ENCODE measurements at regions not wholly inside any gene's neighbourhood (a gene's known extent, or its start where the extent isn't known, plus 50 kb on each side); places are given as distances from the start of the nearest gene placed in this dataset.

GRCh38 chr9:7432989-7433388 lies 366.6 kb downstream of the DMAC1 start:
- Histone ChIP-seq H4K20me1 (replicated peaks in 1 of 2; ENCODE audit: control insufficient read depth in 1 of 2, insufficient read depth in 2 of 2, low read length in 2 of 2) (no peaks in the 10 kb centered on the region), H4K8ac (ENCODE audit: extremely low read depth, insufficient read depth, low read length) (no peak overlapping the region), H3K4ac (replicated peaks; ENCODE audit: insufficient read length, low read depth, low read length) (no peak overlapping the region), H3K18ac (ENCODE audit: extremely low read depth, low read length) (no peak overlapping the region), H2BK15ac (ENCODE audit: low read length) (no peak overlapping the region), H2BK120ac (replicated peaks; ENCODE audit: low read depth, low read length) (no peak overlapping the region), H2AFZ (ENCODE audit: low read length) (no peak overlapping the region), H3K9ac (replicated peaks in 1 of 4; ENCODE audit: extremely low read depth in 1 of 4, low read depth in 3 of 4, low read length in 3 of 4) (no peak overlapping the region), H4K91ac (replicated peaks; ENCODE audit: insufficient read length, low read length) (no peak overlapping the region), H3K4me2 (ENCODE audit: insufficient read depth in 1 of 2, low read depth in 2 of 2, low read length in 2 of 2) (no peak overlapping the region), H3K79me2 (ENCODE audit: control insufficient read depth in 1 of 2, insufficient read depth in 2 of 2, low read length in 2 of 2) (no peaks in the 10 kb centered on the region), H2BK20ac (ENCODE audit: low read length) (no peak overlapping the region), H2BK12ac (ENCODE audit: low read depth, low read length) (no peak overlapping the region), H3K56ac (replicated peaks; ENCODE audit: insufficient read length, low read depth, low read length) (no peak overlapping the region), H3K14ac (ENCODE audit: insufficient read length) (no peak overlapping the region), H2AK5ac (ENCODE audit: low read depth, low read length) (no peak overlapping the region), H3K4me1 (replicated peaks in 1 of 4; ENCODE audit: control insufficient read depth in 3 of 4, insufficient read depth in 4 of 4, low read length in 3 of 4) (no peaks in the 10 kb centered on the region), H3K4me3 (ENCODE audit: extremely low read depth in 1 of 4, insufficient read depth in 2 of 4, low read depth in 3 of 4, low read length in 4 of 4) (no peak overlapping the region), H4K5ac (ENCODE audit: insufficient read length, low read depth, low read length) (no peak overlapping the region), H3K23ac (ENCODE audit: insufficient read length) (no peak overlapping the region), H3K79me1 (ENCODE audit: low read depth, low read length) (no peaks in the 10 kb centered on the region), H3K9me3 (ENCODE audit: insufficient read depth in 2 of 2, low read depth in 1 of 2, low read length in 1 of 2) (no peaks in the 10 kb centered on the region), H3K36me3 (ENCODE audit: control insufficient read depth in 2 of 4, insufficient read depth in 4 of 4, low read length in 3 of 4) (no peaks in the 10 kb centered on the region), H2BK5ac (ENCODE audit: low read depth, low read length) (no peak overlapping the region), H3K23me2 (ENCODE audit: low read depth, low read length) (no peaks in the 10 kb centered on the region), H3K27ac (ENCODE audit: low read depth, low read length) (no peak overlapping the region; the same call in 1 of the 2 replicates), H3K27me3 (replicated peaks in 1 of 4; ENCODE audit: control insufficient read depth in 3 of 4, extremely low read depth in 1 of 4, insufficient read depth in 3 of 4, low read length in 3 of 4) (peaks cover 0 to 1% (median 0%) of the 10 kb centered on the region in 4 experiments; a peak in 1 of 7 replicates)
- no peak for FAIRE-seq
- DNase-seq (ENCODE audit: low read depth in 1 of 2, low spot score in 2 of 2), result no peak
- POLR2A ChIA-PET (ENCODE audit: partially characterized antibody), result no interaction called here
- 83% methylated on average over 2 of the region's 2 CpGs; no CpG with 5 or more reads in 1 of the 2 experiments for whole genome bisulfite sequencing, 2 experiments (ENCODE audit: extremely low coverage in 1 of 2, insufficient coverage in 1 of 2, insufficient read length in 1 of 2, insufficient replicate concordance in 2 of 2, low coverage in 1 of 2, low lambda C conversion rate in 2 of 2, missing lambda C conversion rate in 1 of 2)
- no peak for TF ChIP-seq CHD2 (IDR thresholded peaks at IDR 0.05; ENCODE audit: low read length)
- no peak for TF ChIP-seq CEBPB (IDR thresholded peaks at IDR 0.05; ENCODE audit: low read depth, low read length)
- no peak for TF ChIP-seq SAP30 (IDR thresholded peaks at IDR 0.05; ENCODE audit: insufficient read depth, insufficient replicate concordance, low read length)
- no peak for TF ChIP-seq JUN (IDR thresholded peaks at IDR 0.05; ENCODE audit: low read depth, low read length)
- TF ChIP-seq CBX8 (IDR thresholded peaks at IDR 0.05; ENCODE audit: borderline replicate concordance, low read depth, low read length), result no peak
- CTCF ChIA-PET (ENCODE audit: partially characterized antibody), result interaction anchor here (0.6 kb wide), 1 partner anchor 871 kb away, joined by 3 read pairs; no protein-coding TSS in a partner anchor

All from H1 (cell line).